HEK293 (cell line): ENCODE measurements at regions not wholly inside any gene's neighbourhood (a gene's known extent, or its start where the extent isn't known, plus 50 kb on each side); places are given as distances from the start of the nearest gene placed in this dataset.

Experiments used
- CTCF ChIA-PET: fragments of 350-600 bp; formaldehyde crosslinking; extraction: SDS; loops from one replicate; lab custom pipeline; 2021; ENCODE audit warnings: antibody characterized with exemption; lab: Yijun Ruan, JAX
- POLR2A ChIA-PET: fragments of 300-600 bp; formaldehyde crosslinking; extraction: SDS; loops from one replicate; lab custom pipeline; 2020; ENCODE audit warnings: antibody characterized with exemption, inconsistent platforms; lab: Yijun Ruan, JAX
- H3K27ac ChIP-seq: fragments of 200-500 bp; sonication (Bioruptor generic); 2 replicates; pipeline ENCODE4 v1.5.1; 2014; ENCODE audit warnings: low read depth, low read length, control low read depth, inconsistent platforms; ENCODE audit errors: extremely low read depth
- H3K36me3 ChIP-seq, 2 experiments: fragments of 200-500 bp in 1 of 2; sonication (Bioruptor generic) in 1 of 2; 1 replicate in 1 of 2; 2 replicates in 1 of 2; pipeline ENCODE4 v1.5.1; 2014 to 2017; ENCODE audit warnings: inconsistent platforms in 2 of 2, low read length in 2 of 2; ENCODE audit not compliant: control insufficient read depth in 2 of 2, insufficient read depth in 1 of 2
- H3K4me1 ChIP-seq: fragments of 200-500 bp; sonication (Bioruptor generic); 2 replicates; pipeline ENCODE4 v1.5.1; 2014; ENCODE audit warnings: mild to moderate bottlenecking, low read length, inconsistent platforms; ENCODE audit not compliant: control insufficient read depth, insufficient read depth
- H3K4me3 ChIP-seq: 2 replicates; pipeline ENCODE4 v1.5.1; 2011; ENCODE audit warnings: low read depth, mild to moderate bottlenecking, control low read depth, low read length, moderate library complexity
- H3K9me3 ChIP-seq: fragments of 200-500 bp; sonication (Bioruptor generic); 2 replicates; pipeline ENCODE4 v1.5.1; 2014; ENCODE audit warnings: low read depth, low read length, inconsistent platforms; ENCODE audit not compliant: control insufficient read depth, insufficient read depth
- EGR2 ChIP-seq: fragments of 450-650 bp; formaldehyde crosslinking; IDR thresholded peaks from 2 replicates; pipeline ENCODE4 v1.5.1; 2016; ENCODE audit warnings: low read depth, missing biosample characterization, missing genetic modification characterization
- GFI1B ChIP-seq: fragments of 450-650 bp; formaldehyde crosslinking; IDR thresholded peaks from 2 replicates; pipeline ENCODE4 v1.5.1; 2016; ENCODE audit warnings: missing biosample characterization, missing genetic modification characterization
- GLI2 ChIP-seq: fragments of 450-650 bp; formaldehyde crosslinking; IDR thresholded peaks from 2 replicates; pipeline ENCODE4; 2017; ENCODE audit warnings: missing biosample characterization, missing genetic modification characterization, low read depth, borderline replicate concordance
- GLIS2 ChIP-seq: fragments of 450-650 bp; formaldehyde crosslinking; IDR thresholded peaks from 2 replicates; pipeline ENCODE4 v1.5.1; 2016; ENCODE audit warnings: missing biosample characterization, missing genetic modification characterization
- MZF1 ChIP-seq: fragments of 450-650 bp; formaldehyde crosslinking; IDR thresholded peaks from 2 replicates; pipeline ENCODE4 v1.5.1; 2017; ENCODE audit warnings: missing biosample characterization, missing genetic modification characterization, borderline replicate concordance
- SP7 ChIP-seq: fragments of 450-650 bp; formaldehyde crosslinking; IDR thresholded peaks from 2 replicates; pipeline ENCODE4 v1.5.1; 2016; ENCODE audit warnings: missing biosample characterization, missing genetic modification characterization
- YY1 ChIP-seq: fragments of 450-650 bp; formaldehyde crosslinking; IDR thresholded peaks from 2 replicates; pipeline ENCODE4 v1.5.1; 2018; ENCODE audit warnings: missing biosample characterization, missing genetic modification characterization
- ZNF157 ChIP-seq: fragments of 450-650 bp; formaldehyde crosslinking; IDR thresholded peaks from 2 replicates; pipeline ENCODE4 v1.5.1; 2016; ENCODE audit warnings: missing biosample characterization, missing genetic modification characterization
- ZNF169 ChIP-seq: fragments of 450-650 bp; formaldehyde crosslinking; IDR thresholded peaks from 2 replicates; pipeline ENCODE4 v1.5.1; 2016; ENCODE audit warnings: missing biosample characterization, missing genetic modification characterization
- ZNF223 ChIP-seq: fragments of 450-650 bp; formaldehyde crosslinking; IDR thresholded peaks from 2 replicates; pipeline ENCODE4 v1.5.1; 2016; ENCODE audit warnings: missing biosample characterization, missing genetic modification characterization
- ZNF23 ChIP-seq: fragments of 450-650 bp; formaldehyde crosslinking; IDR thresholded peaks from 2 replicates; pipeline ENCODE4 v1.5.1; 2016; ENCODE audit warnings: missing biosample characterization, missing genetic modification characterization, borderline replicate concordance
- ZNF239 ChIP-seq: fragments of 450-650 bp; formaldehyde crosslinking; IDR thresholded peaks from 2 replicates; pipeline ENCODE4 v1.5.1; 2016; ENCODE audit warnings: missing biosample characterization, missing genetic modification characterization
- ZNF366 ChIP-seq: fragments of 450-650 bp; formaldehyde crosslinking; conservative IDR thresholded peaks from 2 replicates; pipeline ENCODE4 v1.5.1; 2016; ENCODE audit warnings: missing biosample characterization, missing genetic modification characterization
- ZNF37A ChIP-seq: fragments of 450-650 bp; IDR thresholded peaks from 2 replicates; pipeline ENCODE4 v1.5.1; 2018; ENCODE audit warnings: missing biosample characterization, missing genetic modification characterization
- ZNF404 ChIP-seq: fragments of 450-650 bp; formaldehyde crosslinking; IDR thresholded peaks from 2 replicates; pipeline ENCODE4 v1.5.1; 2017; ENCODE audit warnings: missing biosample characterization, missing genetic modification characterization
- ZNF433 ChIP-seq: fragments of 450-650 bp; formaldehyde crosslinking; IDR thresholded peaks from 2 replicates; pipeline ENCODE4 v1.5.1; 2016; ENCODE audit warnings: missing biosample characterization, missing genetic modification characterization, low read depth
- ZNF501 ChIP-seq: fragments of 450-650 bp; formaldehyde crosslinking; IDR thresholded peaks from 2 replicates; pipeline ENCODE4 v1.5.1; 2016; ENCODE audit warnings: missing biosample characterization, missing genetic modification characterization
- ZNF510 ChIP-seq: fragments of 450-650 bp; formaldehyde crosslinking; IDR thresholded peaks from 2 replicates; pipeline ENCODE4 v1.5.1; 2018; ENCODE audit warnings: mild to moderate bottlenecking, missing genetic modification characterization, missing biosample characterization; ENCODE audit not compliant: insufficient replicate concordance
- ZNF529 ChIP-seq: fragments of 450-650 bp; formaldehyde crosslinking; IDR thresholded peaks from 2 replicates; pipeline ENCODE4 v1.5.1; 2017; ENCODE audit warnings: missing genetic modification characterization, missing biosample characterization; ENCODE audit not compliant: insufficient replicate concordance
- ZNF571 ChIP-seq: fragments of 450-650 bp; formaldehyde crosslinking; IDR thresholded peaks from 2 replicates; pipeline ENCODE4 v1.5.0; 2017; ENCODE audit warnings: missing biosample characterization, missing genetic modification characterization
- ZNF692 ChIP-seq: fragments of 450-650 bp; formaldehyde crosslinking; IDR thresholded peaks from 2 replicates; pipeline ENCODE4 v1.5.1; 2016; ENCODE audit warnings: missing biosample characterization, missing genetic modification characterization
- ZNF776 ChIP-seq: fragments of 450-650 bp; formaldehyde crosslinking; IDR thresholded peaks from 2 replicates; pipeline ENCODE4 v1.5.0; 2017; ENCODE audit warnings: missing biosample characterization, missing genetic modification characterization, borderline replicate concordance
- ZNF791 ChIP-seq: fragments of 450-650 bp; formaldehyde crosslinking; IDR thresholded peaks from 2 replicates; pipeline ENCODE4 v1.5.1; 2016; ENCODE audit warnings: missing biosample characterization, missing genetic modification characterization
- ZSCAN18 ChIP-seq: fragments of 450-650 bp; formaldehyde crosslinking; IDR thresholded peaks from 2 replicates; pipeline ENCODE4 v1.5.1; 2016; ENCODE audit warnings: missing biosample characterization, missing genetic modification characterization
- TF ChIP-seq, protein P1 (sequence below): fragments of 450-650 bp; formaldehyde crosslinking; conservative IDR thresholded peaks from 2 replicates; pipeline ENCODE4 v1.5.1; 2016; ENCODE audit warnings: low read depth, missing biosample characterization, missing genetic modification characterization
- TF ChIP-seq, protein P2 (sequence below): fragments of 450-650 bp; formaldehyde crosslinking; IDR thresholded peaks from 2 replicates; pipeline ENCODE4 v1.5.1; 2016; ENCODE audit warnings: missing biosample characterization, missing genetic modification characterization

DNA sequence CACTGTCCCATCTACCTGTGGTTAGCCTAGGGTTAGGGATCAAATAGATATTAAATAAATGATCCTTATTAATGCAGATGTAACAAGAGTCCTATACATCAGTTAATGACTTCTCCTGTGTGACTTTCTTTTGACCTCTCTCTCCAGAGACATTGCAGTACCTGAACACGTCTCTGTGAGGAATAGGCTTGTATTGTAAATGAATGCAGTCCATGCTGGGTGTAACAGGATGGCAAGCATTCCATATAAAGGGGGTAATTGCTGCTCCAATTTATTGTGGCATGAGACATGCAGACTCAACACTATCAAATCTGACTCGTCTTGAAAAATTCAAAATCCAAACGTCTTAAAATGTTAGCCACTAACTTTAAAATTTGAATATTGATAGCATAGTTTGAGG lies 189.5 kb downstream of the PRDM2 start (continued):
- TF ChIP-seq, protein P1, sequence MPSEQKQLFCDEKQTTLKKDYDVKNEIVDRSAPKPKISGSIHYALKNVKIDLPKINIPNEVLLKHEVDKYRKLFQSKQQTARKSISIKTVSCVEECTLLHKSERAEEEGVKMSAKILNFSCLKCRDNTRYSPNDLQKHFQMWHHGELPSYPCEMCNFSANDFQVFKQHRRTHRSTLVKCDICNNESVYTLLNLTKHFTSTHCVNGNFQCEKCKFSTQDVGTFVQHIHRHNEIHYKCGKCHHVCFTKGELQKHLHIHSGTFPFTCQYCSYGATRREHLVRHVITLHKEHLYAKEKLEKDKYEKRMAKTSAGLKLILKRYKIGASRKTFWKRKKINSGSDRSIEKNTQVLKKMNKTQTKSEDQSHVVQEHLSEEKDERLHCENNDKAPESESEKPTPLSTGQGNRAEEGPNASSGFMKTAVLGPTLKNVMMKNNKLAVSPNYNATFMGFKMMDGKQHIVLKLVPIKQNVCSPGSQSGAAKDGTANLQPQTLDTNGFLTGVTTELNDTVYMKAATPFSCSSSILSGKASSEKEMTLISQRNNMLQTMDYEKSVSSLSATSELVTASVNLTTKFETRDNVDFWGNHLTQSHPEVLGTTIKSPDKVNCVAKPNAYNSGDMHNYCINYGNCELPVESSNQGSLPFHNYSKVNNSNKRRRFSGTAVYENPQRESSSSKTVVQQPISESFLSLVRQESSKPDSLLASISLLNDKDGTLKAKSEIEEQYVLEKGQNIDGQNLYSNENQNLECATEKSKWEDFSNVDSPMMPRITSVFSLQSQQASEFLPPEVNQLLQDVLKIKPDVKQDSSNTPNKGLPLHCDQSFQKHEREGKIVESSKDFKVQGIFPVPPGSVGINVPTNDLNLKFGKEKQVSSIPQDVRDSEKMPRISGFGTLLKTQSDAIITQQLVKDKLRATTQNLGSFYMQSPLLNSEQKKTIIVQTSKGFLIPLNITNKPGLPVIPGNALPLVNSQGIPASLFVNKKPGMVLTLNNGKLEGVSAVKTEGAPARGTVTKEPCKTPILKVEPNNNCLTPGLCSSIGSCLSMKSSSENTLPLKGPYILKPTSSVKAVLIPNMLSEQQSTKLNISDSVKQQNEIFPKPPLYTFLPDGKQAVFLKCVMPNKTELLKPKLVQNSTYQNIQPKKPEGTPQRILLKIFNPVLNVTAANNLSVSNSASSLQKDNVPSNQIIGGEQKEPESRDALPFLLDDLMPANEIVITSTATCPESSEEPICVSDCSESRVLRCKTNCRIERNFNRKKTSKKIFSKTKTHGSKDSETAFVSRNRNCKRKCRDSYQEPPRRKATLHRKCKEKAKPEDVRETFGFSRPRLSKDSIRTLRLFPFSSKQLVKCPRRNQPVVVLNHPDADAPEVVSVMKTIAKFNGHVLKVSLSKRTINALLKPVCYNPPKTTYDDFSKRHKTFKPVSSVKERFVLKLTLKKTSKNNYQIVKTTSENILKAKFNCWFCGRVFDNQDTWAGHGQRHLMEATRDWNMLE: no peak
- TF ChIP-seq ZNF239: no peak
- no peak for TF ChIP-seq ZNF529 (tag by site-specific recombination)
- TF ChIP-seq ZNF157 (tag by site-specific recombination): no peak
- TF ChIP-seq GLI2 (tag by site-specific recombination): no peak
- TF ChIP-seq ZNF404 (tag by site-specific recombination): no peak
- TF ChIP-seq GLIS2 (tag by site-specific recombination): no peak

DNA sequence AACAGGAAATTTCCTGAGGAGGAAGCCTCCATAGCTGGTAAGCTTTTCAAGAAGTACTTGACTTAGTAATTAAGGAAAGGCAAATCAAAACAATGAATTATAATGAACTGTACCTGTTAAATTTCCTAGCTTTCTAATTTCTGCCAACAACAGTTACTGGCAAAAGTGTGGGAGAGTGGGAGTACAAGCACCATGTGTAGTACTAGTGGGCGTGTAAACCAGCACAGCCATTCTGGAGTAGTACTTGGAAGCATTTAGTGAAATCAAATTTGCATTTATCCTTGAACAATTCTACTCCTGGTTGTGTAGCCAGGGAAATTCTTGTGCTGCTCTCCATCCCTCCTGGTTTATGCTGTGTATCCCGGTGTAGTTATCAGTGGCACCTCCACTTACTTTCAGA lies 190.8 kb downstream of the PRDM2 start:
- TF ChIP-seq ZNF37A (tag by site-specific recombination) (no peak), ZNF692 (tag by site-specific recombination) (no peak), EGR2 (tag by site-specific recombination) (0 out of 2 replicates have a peak, but pooled peaks have one; percentile 20), YY1 (no peak), ZNF366 (no peak)
- no peak overlapping the region for H3K27ac ChIP-seq
- POLR2A ChIA-PET: interaction anchor here (0.5 kb wide), 1 partner anchor 993 kb away, joined by 3 read pairs; no protein-coding TSS in a partner anchor
- H3K36me3 ChIP-seq: no peaks in the 10 kb centered on the region
- no peaks in the 10 kb centered on the region for H3K9me3 ChIP-seq
- H3K4me3 ChIP-seq: no peak overlapping the region
- H3K4me1 ChIP-seq: no peaks in the 10 kb centered on the region
- CTCF ChIA-PET: no interaction called here

- Histone ChIP-seq H3K36me3 (no peaks in the 10 kb centered on the region), H3K4me3 (no peak overlapping the region), H3K27ac (no peak overlapping the region), H3K9me3 (no peaks in the 10 kb centered on the region), H3K4me1 (no peaks in the 10 kb centered on the region)
- ChIA-PET CTCF (interaction anchor here (0.5 kb wide), 1 partner anchor 40 kb away, joined by 4 read pairs; no protein-coding TSS in a partner anchor), POLR2A (interaction anchor here (0.5 kb wide), 1 partner anchor 303 kb away, joined by 3 read pairs; no protein-coding TSS in a partner anchor)
- no peak for TF ChIP-seq ZNF571
- TF ChIP-seq ZNF23 (tag by site-specific recombination): no peak
- TF ChIP-seq, protein P2, sequence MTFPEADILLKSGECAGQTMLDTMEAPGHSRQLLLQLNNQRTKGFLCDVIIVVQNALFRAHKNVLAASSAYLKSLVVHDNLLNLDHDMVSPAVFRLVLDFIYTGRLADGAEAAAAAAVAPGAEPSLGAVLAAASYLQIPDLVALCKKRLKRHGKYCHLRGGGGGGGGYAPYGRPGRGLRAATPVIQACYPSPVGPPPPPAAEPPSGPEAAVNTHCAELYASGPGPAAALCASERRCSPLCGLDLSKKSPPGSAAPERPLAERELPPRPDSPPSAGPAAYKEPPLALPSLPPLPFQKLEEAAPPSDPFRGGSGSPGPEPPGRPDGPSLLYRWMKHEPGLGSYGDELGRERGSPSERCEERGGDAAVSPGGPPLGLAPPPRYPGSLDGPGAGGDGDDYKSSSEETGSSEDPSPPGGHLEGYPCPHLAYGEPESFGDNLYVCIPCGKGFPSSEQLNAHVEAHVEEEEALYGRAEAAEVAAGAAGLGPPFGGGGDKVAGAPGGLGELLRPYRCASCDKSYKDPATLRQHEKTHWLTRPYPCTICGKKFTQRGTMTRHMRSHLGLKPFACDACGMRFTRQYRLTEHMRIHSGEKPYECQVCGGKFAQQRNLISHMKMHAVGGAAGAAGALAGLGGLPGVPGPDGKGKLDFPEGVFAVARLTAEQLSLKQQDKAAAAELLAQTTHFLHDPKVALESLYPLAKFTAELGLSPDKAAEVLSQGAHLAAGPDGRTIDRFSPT (tag by site-specific recombination): no peak
- TF ChIP-seq ZNF791: no peak
- TF ChIP-seq ZNF510 (tag by site-specific recombination): no peak
- TF ChIP-seq ZNF776: no peak
- TF ChIP-seq ZSCAN18 (tag by site-specific recombination): no peak
- no peak for TF ChIP-seq ZNF433
- no peak for TF ChIP-seq GFI1B
- no peak for TF ChIP-seq MZF1 (tag by site-specific recombination)
- TF ChIP-seq ZNF501: no peak
- no peak for TF ChIP-seq ZNF169 (tag by site-specific recombination)
- TF ChIP-seq SP7 (tag by site-specific recombination): no peak
- no peak for TF ChIP-seq ZNF223 (tag by site-specific recombination)
Observed at GRCh38 chr1:13892198-13892597, 192.2 kb downstream of the PRDM2 start.
